ENCODE measurements at regions not wholly inside any gene's neighbourhood (a gene's known extent, or its start where the extent isn't known, plus 50 kb on each side); places are given as distances from the start of the nearest gene placed in this dataset.

- no peak overlapping the region for H3K4ac ChIP-seq (ENCODE audit: low read depth, low read length)
- WGBS, 2 experiments (ENCODE audit: extremely low coverage in 2 of 2, insufficient read length in 1 of 2) = no CpG with 5 or more reads among the region's 4 CpGs
- no peak overlapping the region for H3K4me2 ChIP-seq (ENCODE audit: low read depth, low read length)
- BruUV-seq (replicated peaks) = no TSS peak
- H2AFZ ChIP-seq (replicated peaks; ENCODE audit: low read length, poor library complexity) = no peak overlapping the region
- H3K79me1 ChIP-seq (ENCODE audit: low read depth in 1 of 2, low read length in 2 of 2) = no peaks in the 10 kb centered on the region
- no peak overlapping the region for H2BK5ac ChIP-seq (ENCODE audit: low read depth, low read length, poor library complexity, severe bottlenecking)
- H3K27me3 ChIP-seq (ENCODE audit: control insufficient read depth, insufficient read depth, low read length) = no peaks in the 10 kb centered on the region
- H3K14ac ChIP-seq (replicated peaks; ENCODE audit: low read depth, low read length) = no peak overlapping the region
- no peak overlapping the region for H3K4me3 ChIP-seq (ENCODE audit: insufficient read depth, low read depth, low read length)
- ChIA-PET POLR2A (ENCODE audit: unreplicated experiment) (no interaction called here), CTCF (no interaction called here)
- no peaks in the 10 kb centered on the region for H3K4me1 ChIP-seq (ENCODE audit: control insufficient read depth, insufficient read depth, low read length)
- no peak overlapping the region for H2BK20ac ChIP-seq (ENCODE audit: low read depth, low read length)
- H4K91ac ChIP-seq (ENCODE audit: insufficient read depth, low read depth, low read length) = no peak overlapping the region
- H3K56ac ChIP-seq (ENCODE audit: extremely low read depth, insufficient read depth, low read length) = no peak overlapping the region
- H2BK15ac ChIP-seq (ENCODE audit: low read depth, low read length) = no peak overlapping the region
- H4K20me1 ChIP-seq (ENCODE audit: insufficient read depth, low read length) = no peaks in the 10 kb centered on the region
- no peak overlapping the region for H2AK5ac ChIP-seq (ENCODE audit: low read depth, low read length)
- H3K9me3 ChIP-seq (ENCODE audit: control insufficient read depth, insufficient read depth, low read length) = no peaks in the 10 kb centered on the region
- ATAC-seq (ENCODE audit: low read depth) (no peak), DNase-seq (no peak)
- no peak overlapping the region for H3K9ac ChIP-seq (ENCODE audit: low read depth, low read length)
- no peak overlapping the region for H4K8ac ChIP-seq (ENCODE audit: low read depth in 2 of 2, low read length in 2 of 2)
- no peak overlapping the region for H2BK120ac ChIP-seq (ENCODE audit: low read depth, low read length)
- no peak overlapping the region for H2AK9ac ChIP-seq (replicated peaks; ENCODE audit: low read depth, low read length, poor library complexity)
- TF ChIP-seq FOS (IDR thresholded peaks at IDR 0.05; ENCODE audit: low read depth, low read length) (no peak), CEBPB (IDR thresholded peaks at IDR 0.05; ENCODE audit: low read depth, low read length) (no peak)
- H4K5ac ChIP-seq (ENCODE audit: low read depth, low read length) = no peak overlapping the region
- H3K23ac ChIP-seq (ENCODE audit: low read depth, low read length) = no peak overlapping the region
- no peak overlapping the region for H3K27ac ChIP-seq (ENCODE audit: insufficient read depth, low read length)
- H3K9me1 ChIP-seq (ENCODE audit: insufficient read depth, low read length) = no peaks in the 10 kb centered on the region
- dilution Hi-C loops (cut with HindIII; ENCODE audit: low sequenced_read_pairs, unreplicated experiment) (no loop called here), in situ Hi-C loops (cut with MboI; ENCODE audit: low sequenced_read_pairs) (no loop called here), intact Hi-C loops (cut with micrococcal nuclease) (no loop called here)
- H3K36me3 ChIP-seq (ENCODE audit: control insufficient read depth, insufficient read depth, low read length) = no peaks in the 10 kb centered on the region
- no peak overlapping the region for H3K18ac ChIP-seq (ENCODE audit: low read depth, low read length)
Observed at GRCh38 chr4:136203199-136203598, 1329.1 kb downstream of the PCDH18 start.

All from IMR-90 (cell line).